Hematopoietic multipotent progenitor cell treated with erythropoietin and hydrocortisone succinate and interleukin-3 and kit ligand, for 15 days (in vitro differentiated cells): ENCODE measurements at regions not wholly inside any gene's neighbourhood (a gene's known extent, or its start where the extent isn't known, plus 50 kb on each side); places are given as distances from the start of the nearest gene placed in this dataset.

ENCODE experiments used
- DNase-seq: peaks from one replicate; pipeline ENCODE4 v3.0.0-alpha.2; 2015; ENCODE audit warnings: low spot score

GRCh38 chr17:77266891-77267341, 126.1 kb downstream of the SEC14L1 start:
- no peak for DNase-seq

DNA sequence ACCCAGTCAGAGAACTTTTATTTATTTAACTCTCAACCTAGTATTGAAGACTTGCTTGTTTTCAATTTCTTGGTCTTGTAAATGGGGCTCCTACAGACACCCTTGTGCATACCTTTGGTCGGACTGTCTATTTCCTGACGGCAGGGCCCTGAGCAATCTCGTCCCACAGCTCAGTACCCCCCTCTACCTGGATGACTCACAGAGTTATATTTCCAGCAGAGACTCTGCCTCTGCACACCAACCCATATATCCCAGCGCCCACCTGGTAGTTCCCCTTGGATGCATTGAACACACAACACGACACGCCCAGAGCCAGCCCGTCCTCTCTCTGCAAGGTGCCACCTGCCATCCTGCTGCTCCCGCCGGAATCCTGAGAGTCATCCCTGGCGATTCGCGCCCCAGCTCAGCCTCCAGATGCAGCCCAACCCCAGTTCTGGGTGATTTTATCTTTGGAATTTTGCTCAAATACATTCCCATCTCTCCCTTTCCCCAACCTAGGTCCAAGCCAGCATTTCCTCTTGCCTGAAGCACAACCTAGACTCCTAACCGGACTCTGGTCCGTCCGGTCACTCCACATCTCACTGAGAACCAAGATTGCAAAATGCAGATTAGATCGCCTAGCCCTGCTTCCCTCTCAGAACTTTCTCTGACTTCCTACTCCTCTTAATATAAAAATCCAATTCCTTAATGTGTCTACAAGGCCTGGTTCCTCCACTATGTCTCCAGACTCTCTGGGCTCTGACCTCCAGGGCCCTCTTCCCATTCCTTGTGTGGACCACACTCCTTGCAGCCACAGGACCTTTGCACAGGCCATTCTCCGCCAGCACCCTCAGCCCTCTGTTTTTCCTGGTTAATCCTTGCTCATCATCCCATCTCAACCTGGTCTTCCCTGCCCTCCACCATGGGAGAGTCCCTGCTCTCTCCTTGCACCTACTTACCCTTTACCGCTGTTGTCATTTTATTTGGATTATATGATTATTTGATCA, 129.2 kb downstream of the SEC14L1 start:
- DNase-seq: no peak

- no peak for DNase-seq
Measured at GRCh38 chr17:77271411-77271810, 130.6 kb downstream of the SEC14L1 start.

- no peak for DNase-seq
Measured at GRCh38 chr17:77273397-77274085, 132.8 kb downstream of the SEC14L1 start.

DNA sequence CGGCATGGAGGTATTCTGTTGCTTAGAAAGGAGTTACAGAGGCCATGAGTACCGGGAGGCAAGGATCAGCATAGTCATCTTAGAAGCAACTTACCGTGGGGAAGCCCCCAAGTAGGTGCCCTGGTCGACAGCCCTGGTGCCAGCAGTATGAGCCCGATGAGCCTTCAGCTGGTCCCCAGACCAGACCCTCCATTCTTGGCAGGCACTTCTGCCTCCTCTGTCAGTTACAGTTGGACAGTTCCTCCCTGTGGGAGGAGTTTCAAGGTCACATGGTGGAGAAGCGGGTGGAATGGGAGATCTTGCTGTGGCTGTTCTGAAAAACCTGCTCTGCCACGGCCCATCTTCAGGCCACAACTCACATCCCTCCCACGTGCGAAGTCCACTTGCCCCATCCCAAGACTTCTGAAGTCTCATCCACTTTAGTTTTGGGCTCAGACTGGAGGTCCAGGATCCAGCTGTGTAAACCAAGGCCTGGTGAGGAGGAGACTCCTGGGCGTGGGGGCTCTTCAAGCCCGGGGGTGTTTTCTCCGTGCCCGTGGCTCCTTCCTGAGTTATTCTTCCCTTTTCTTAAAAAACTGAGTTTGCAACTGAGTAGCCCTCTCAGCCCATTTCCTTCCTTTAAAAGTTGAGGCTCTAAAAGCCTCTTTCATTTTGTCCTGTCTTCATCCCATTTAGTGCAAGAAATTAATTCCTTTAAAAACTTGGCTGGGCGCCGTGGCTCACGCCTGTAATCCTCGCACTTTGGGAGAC, 133.5 kb downstream of the SEC14L1 start:
- no peak for DNase-seq

- no peak for DNase-seq
Measured at GRCh38 chr17:77279448-77280303, 138.9 kb downstream of the SEC14L1 start.

- DNase-seq: no peak
Measured at GRCh38 chr17:77280304-77281121, 139.7 kb downstream of the SEC14L1 start.

DNA sequence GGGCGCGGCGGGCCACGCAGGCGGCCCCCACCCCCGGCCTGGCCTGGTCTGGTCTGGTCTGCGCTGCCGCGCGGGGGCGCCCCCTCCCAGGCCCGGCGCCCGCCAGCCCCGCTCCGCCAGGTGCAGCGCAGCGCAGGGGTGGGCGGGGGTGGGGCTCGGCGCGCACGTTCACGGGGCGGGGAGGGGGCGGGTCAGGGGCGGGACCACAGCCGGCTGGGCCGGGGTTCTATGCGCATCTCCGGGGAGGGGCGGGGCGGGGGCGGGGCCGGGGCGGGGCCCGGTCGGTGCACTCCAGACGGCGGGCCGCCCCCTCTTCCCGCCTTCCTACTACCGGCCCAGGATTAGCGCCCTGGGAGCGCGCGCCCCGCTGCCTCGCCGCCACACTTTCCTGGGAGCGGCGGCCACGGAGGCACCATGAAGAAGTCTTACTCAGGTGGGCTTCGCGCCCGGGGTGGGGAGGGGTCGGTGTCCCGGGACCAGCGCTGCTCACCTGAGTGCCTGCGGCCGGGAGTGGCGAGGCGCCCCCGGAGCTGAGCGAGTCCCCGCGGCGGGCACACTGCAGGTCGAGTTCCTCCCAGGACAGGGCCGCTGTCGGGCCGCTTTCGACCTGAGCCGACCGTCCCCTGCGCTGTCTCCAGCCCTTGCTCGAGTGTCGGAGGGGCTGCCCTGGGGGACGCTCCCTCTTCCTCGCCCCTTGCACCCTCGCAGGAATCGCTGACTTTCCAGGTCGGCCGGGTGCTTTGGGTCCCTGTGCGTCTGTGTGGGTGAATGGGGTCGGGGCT, 140.5 kb downstream of the SEC14L1 start:
- no peak for DNase-seq

- DNase-seq: no peak
Measured at GRCh38 chr17:77281904-77282367, 141.2 kb downstream of the SEC14L1 start.

- DNase-seq: no peak
Measured at GRCh38 chr17:77282524-77283515, 142.1 kb downstream of the SEC14L1 start.

GRCh38 chr17:77284023-77284617, 143.4 kb downstream of the SEC14L1 start:
- DNase-seq: no peak

- DNase-seq: no peak
Measured at GRCh38 chr17:77285594-77286390, 145.0 kb downstream of the SEC14L1 start.

DNA sequence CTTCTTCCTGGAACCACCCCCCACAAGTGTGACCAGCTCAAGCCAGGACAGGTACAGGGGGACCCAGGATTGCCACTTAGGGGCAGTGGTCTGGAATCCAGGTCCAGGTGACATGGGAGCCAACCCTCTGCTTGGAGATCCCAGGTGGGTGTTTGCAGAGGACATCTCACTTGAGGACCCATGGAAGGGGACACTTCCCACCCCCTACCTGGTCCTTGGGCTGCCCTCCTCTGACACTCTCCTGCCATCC, 145.5 kb downstream of the SEC14L1 start:
- no peak for DNase-seq

GRCh38 chr17:77286641-77287431, 146.1 kb downstream of the SEC14L1 start:
- DNase-seq: no peak

- DNase-seq: no peak
Measured at GRCh38 chr17:77287432-77288068, 146.8 kb downstream of the SEC14L1 start.

- DNase-seq: no peak
Measured at GRCh38 chr17:77288115-77288619, 147.4 kb downstream of the SEC14L1 start.
